ENCODE measurements at regions not wholly inside any gene's neighbourhood (a gene's known extent, or its start where the extent isn't known, plus 50 kb on each side); places are given as distances from the start of the nearest gene placed in this dataset.

DNA sequence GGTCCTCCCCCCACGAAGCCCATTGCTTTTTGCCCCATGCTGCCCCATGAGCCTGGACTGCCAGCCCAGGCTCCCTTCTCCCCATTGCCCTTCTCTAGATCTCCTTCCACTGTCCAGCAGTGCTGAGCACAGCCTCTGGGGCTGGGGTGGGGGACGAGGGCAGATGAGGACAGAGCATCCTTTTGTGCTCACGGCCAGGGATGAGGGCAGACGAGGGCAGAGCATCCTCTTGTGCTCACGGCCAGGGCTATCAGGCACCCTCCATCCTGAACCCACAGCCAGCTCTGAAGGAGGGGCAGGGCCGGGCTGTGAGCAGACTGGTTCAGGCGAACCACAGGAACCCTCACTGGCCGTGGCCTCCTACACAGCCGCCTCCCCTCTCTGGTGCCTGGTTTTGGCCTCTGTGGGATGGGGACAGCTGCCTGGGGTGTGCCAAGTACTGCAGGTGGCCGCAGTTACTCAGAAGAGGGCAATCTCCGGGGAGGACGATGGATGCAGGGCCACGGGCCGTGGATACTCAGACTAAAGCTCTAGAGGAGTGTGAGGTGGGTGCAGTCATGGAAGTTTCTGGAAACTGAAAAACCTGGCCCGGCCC lies 1258.8 kb downstream of the BRD1 start:
- no peak overlapping the region for H3K4me3 ChIP-seq (ENCODE audit: low read length)
- H3K4me2 ChIP-seq (ENCODE audit: low read depth, low read length, poor library complexity, severe bottlenecking) = no peak overlapping the region
- no peak overlapping the region for H2AFZ ChIP-seq (ENCODE audit: low read length)
- H4K20me1 ChIP-seq (ENCODE audit: insufficient read depth, low read depth, low read length) = no peaks in the 10 kb centered on the region
- H3K79me2 ChIP-seq (ENCODE audit: low read length) = no peaks in the 10 kb centered on the region
- no peak for DNase-seq
- H3K4me1 ChIP-seq (ENCODE audit: low read length) = no peaks in the 10 kb centered on the region
- H3K9me2 ChIP-seq (replicated peaks; ENCODE audit: insufficient read depth, low read length) = no peaks in the 10 kb centered on the region
- no peaks in the 10 kb centered on the region for H3K27me3 ChIP-seq (ENCODE audit: low read length)
- no peaks in the 10 kb centered on the region for H3K36me3 ChIP-seq (ENCODE audit: insufficient read depth, low read length)
- H3K9me3 ChIP-seq (ENCODE audit: low read length) = peaks cover 6% of the 10 kb centered on the region
- no peak overlapping the region for H3K27ac ChIP-seq (ENCODE audit: low read length)
- H3K9ac ChIP-seq (ENCODE audit: low read length) = no peak overlapping the region

- no peaks in the 10 kb centered on the region for H3K36me3 ChIP-seq (ENCODE audit: insufficient read depth, low read length)
- H3K79me2 ChIP-seq (ENCODE audit: low read length) = no peaks in the 10 kb centered on the region
- H4K20me1 ChIP-seq (ENCODE audit: insufficient read depth, low read depth, low read length) = no peaks in the 10 kb centered on the region
- H3K9ac ChIP-seq (ENCODE audit: low read length) = no peak overlapping the region
- no peak overlapping the region for H3K4me2 ChIP-seq (ENCODE audit: low read depth, low read length, poor library complexity, severe bottlenecking)
- no peak overlapping the region for H3K27ac ChIP-seq (ENCODE audit: low read length)
- peaks cover 6% of the 10 kb centered on the region for H3K9me3 ChIP-seq (ENCODE audit: low read length)
- no peak overlapping the region for H3K4me3 ChIP-seq (ENCODE audit: low read length)
- H3K9me2 ChIP-seq (replicated peaks; ENCODE audit: insufficient read depth, low read length) = no peaks in the 10 kb centered on the region
- DNase-seq = no peak
- no peaks in the 10 kb centered on the region for H3K4me1 ChIP-seq (ENCODE audit: low read length)
- no peaks in the 10 kb centered on the region for H3K27me3 ChIP-seq (ENCODE audit: low read length)
- no peak overlapping the region for H2AFZ ChIP-seq (ENCODE audit: low read length)
Measured at GRCh38 chr22:48567213-48567975, 1260.3 kb downstream of the BRD1 start.

GRCh38 chr22:48566741-48567140 lies 1260.9 kb downstream of the BRD1 start:
- DNase-seq = no peak
- Histone ChIP-seq H3K4me3 (ENCODE audit: low read length) (no peak overlapping the region), H4K20me1 (ENCODE audit: insufficient read depth, low read depth, low read length) (no peaks in the 10 kb centered on the region)

DNA sequence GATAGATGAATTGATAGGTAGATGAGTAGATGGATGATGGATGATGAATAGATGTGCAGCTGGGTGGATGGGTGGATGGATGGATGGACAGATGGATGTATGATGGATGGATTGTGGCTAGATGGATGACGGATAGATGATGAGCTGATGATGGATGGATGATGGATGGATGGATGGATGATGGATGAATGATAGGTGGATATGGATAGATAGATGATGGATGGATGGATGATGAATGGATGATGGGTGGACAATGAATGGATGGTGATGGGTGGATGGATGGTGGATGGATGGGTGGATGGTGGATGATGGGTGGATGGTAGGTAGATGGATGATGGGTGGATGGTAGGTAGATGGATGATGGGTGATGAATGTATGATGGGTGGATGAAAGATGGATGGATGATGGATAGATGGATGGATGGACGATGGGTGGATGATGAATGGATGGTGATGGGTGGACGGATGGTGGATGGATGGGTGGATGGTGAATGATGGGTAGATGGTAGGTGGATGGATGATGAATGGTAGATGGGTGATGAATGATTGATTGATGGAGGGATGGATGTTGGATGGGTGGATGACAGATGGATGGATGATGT lies 1261.7 kb downstream of the BRD1 start:
- H4K20me1 ChIP-seq (ENCODE audit: insufficient read depth, low read depth, low read length) = no peaks in the 10 kb centered on the region
- no peak overlapping the region for H3K27ac ChIP-seq (ENCODE audit: low read length)
- H3K27me3 ChIP-seq (ENCODE audit: low read length) = no peaks in the 10 kb centered on the region
- H3K79me2 ChIP-seq (ENCODE audit: low read length) = no peaks in the 10 kb centered on the region
- no peak overlapping the region for H3K4me3 ChIP-seq (ENCODE audit: low read length)
- no peak overlapping the region for H2AFZ ChIP-seq (ENCODE audit: low read length)
- DNase-seq = no peak
- H3K4me2 ChIP-seq (ENCODE audit: low read depth, low read length, poor library complexity, severe bottlenecking) = no peak overlapping the region
- no peak overlapping the region for H3K9ac ChIP-seq (ENCODE audit: low read length)
- no peaks in the 10 kb centered on the region for H3K36me3 ChIP-seq (ENCODE audit: insufficient read depth, low read length)
- peaks cover 6% of the 10 kb centered on the region for H3K9me3 ChIP-seq (ENCODE audit: low read length)
- H3K4me1 ChIP-seq (ENCODE audit: low read length) = no peaks in the 10 kb centered on the region
- no peaks in the 10 kb centered on the region for H3K9me2 ChIP-seq (replicated peaks; ENCODE audit: insufficient read depth, low read length)

More at GRCh38 chr22:48566741-48567140, 1260.9 kb downstream of the BRD1 start:
- H3K9ac ChIP-seq (ENCODE audit: low read length) = no peak overlapping the region
- H3K79me2 ChIP-seq (ENCODE audit: low read length) = no peaks in the 10 kb centered on the region
- no peaks in the 10 kb centered on the region for H3K36me3 ChIP-seq (ENCODE audit: insufficient read depth, low read length)
- H3K9me2 ChIP-seq (replicated peaks; ENCODE audit: insufficient read depth, low read length) = no peaks in the 10 kb centered on the region
- no peak overlapping the region for H3K4me2 ChIP-seq (ENCODE audit: low read depth, low read length, poor library complexity, severe bottlenecking)
- H3K27me3 ChIP-seq (ENCODE audit: low read length) = no peaks in the 10 kb centered on the region
- no peak overlapping the region for H2AFZ ChIP-seq (ENCODE audit: low read length)
- no peak overlapping the region for H3K27ac ChIP-seq (ENCODE audit: low read length)
- peaks cover 6% of the 10 kb centered on the region for H3K9me3 ChIP-seq (ENCODE audit: low read length)
- no peaks in the 10 kb centered on the region for H3K4me1 ChIP-seq (ENCODE audit: low read length)

- Histone ChIP-seq H3K27me3 (ENCODE audit: low read length) (no peaks in the 10 kb centered on the region), H3K4me1 (ENCODE audit: low read length) (no peaks in the 10 kb centered on the region), H3K79me2 (ENCODE audit: low read length) (no peaks in the 10 kb centered on the region), H3K9me3 (ENCODE audit: low read length) (no peaks in the 10 kb centered on the region), H3K36me3 (ENCODE audit: insufficient read depth, low read length) (no peaks in the 10 kb centered on the region), H2AFZ (ENCODE audit: low read length) (no peak overlapping the region), H3K27ac (ENCODE audit: low read length) (no peak overlapping the region), H3K4me2 (ENCODE audit: low read depth, low read length, poor library complexity, severe bottlenecking) (no peak overlapping the region), H3K4me3 (ENCODE audit: low read length) (no peak overlapping the region), H3K9ac (ENCODE audit: low read length) (no peak overlapping the region), H4K20me1 (ENCODE audit: insufficient read depth, low read depth, low read length) (no peaks in the 10 kb centered on the region), H3K9me2 (replicated peaks; ENCODE audit: insufficient read depth, low read length) (no peaks in the 10 kb centered on the region)
- no peak for DNase-seq
Measured at GRCh38 chr22:48564995-48565394, 1262.7 kb downstream of the BRD1 start.

GRCh38 chr22:48563966-48564330 lies 1263.7 kb downstream of the BRD1 start:
- Histone ChIP-seq H3K9me2 (replicated peaks; ENCODE audit: insufficient read depth, low read length) (no peaks in the 10 kb centered on the region), H3K4me3 (ENCODE audit: low read length) (no peak overlapping the region), H3K79me2 (ENCODE audit: low read length) (no peaks in the 10 kb centered on the region), H3K9me3 (ENCODE audit: low read length) (no peaks in the 10 kb centered on the region), H4K20me1 (ENCODE audit: insufficient read depth, low read depth, low read length) (no peaks in the 10 kb centered on the region), H3K4me1 (ENCODE audit: low read length) (no peaks in the 10 kb centered on the region), H3K4me2 (ENCODE audit: low read depth, low read length, poor library complexity, severe bottlenecking) (no peak overlapping the region), H3K27ac (ENCODE audit: low read length) (no peak overlapping the region), H3K36me3 (ENCODE audit: insufficient read depth, low read length) (no peaks in the 10 kb centered on the region), H3K27me3 (ENCODE audit: low read length) (no peaks in the 10 kb centered on the region), H3K9ac (ENCODE audit: low read length) (no peak overlapping the region), H2AFZ (ENCODE audit: low read length) (no peak overlapping the region)
- no peak for DNase-seq

DNA sequence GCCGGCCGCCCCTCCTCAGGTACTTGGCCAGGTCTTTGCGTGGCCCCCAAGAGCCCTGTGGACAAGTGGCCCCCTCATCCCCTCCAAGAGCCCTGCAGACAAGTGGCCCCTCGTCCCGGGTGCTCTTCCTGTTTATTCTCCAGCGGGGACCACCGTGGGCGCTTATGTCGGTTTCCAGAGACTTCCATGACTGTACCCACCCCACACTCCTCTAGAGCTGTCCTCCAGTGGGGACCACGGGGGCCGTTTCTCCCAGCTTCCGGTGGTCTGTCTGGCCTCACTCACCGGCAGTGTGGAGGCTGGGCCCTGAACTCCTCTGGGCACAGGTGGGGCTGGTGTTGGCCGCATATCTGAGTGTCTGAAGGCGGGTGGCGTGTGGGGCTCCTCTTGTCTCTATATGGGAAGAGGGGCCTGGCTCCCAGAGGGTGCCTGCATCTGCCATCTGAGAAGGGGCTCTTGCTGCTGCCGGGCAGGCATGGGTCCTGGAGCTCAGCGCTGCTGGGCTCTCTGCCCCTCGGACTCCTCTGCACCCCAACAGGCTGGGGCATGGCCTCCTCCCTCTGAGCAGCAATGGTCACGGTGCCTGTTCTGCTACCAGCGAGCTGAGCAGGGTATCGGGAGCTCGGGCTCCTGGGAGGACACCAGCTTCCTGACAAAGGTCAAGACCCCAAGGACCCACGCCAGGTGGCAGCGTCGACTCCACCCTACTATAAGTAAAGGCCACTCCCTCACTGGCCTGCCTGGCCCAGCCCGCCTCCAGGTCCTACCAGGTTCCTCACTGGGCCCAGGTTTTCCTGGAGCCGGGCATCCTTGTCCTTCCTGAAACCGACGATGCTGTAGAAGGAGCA lies 1264.3 kb downstream of the BRD1 start:
- DNase-seq = no peak

GRCh38 chr22:48561676-48562075 lies 1266.0 kb downstream of the BRD1 start:
- DNase-seq = no peak
- Histone ChIP-seq H3K27ac (ENCODE audit: low read length) (no peak overlapping the region), H3K4me2 (ENCODE audit: low read depth, low read length, poor library complexity, severe bottlenecking) (no peak overlapping the region), H3K79me2 (ENCODE audit: low read length) (no peaks in the 10 kb centered on the region), H3K4me1 (ENCODE audit: low read length) (no peaks in the 10 kb centered on the region), H3K9ac (ENCODE audit: low read length) (no peak overlapping the region), H3K4me3 (ENCODE audit: low read length) (no peak overlapping the region), H2AFZ (ENCODE audit: low read length) (no peak overlapping the region), H3K9me3 (ENCODE audit: low read length) (no peaks in the 10 kb centered on the region), H3K9me2 (replicated peaks; ENCODE audit: insufficient read depth, low read length) (no peaks in the 10 kb centered on the region), H3K36me3 (ENCODE audit: insufficient read depth, low read length) (no peaks in the 10 kb centered on the region), H3K27me3 (ENCODE audit: low read length) (no peaks in the 10 kb centered on the region), H4K20me1 (ENCODE audit: insufficient read depth, low read depth, low read length) (no peaks in the 10 kb centered on the region)

More for the DNA sequence above, 1264.3 kb downstream of the BRD1 start:
- H4K20me1 ChIP-seq (ENCODE audit: insufficient read depth, low read depth, low read length) = no peaks in the 10 kb centered on the region
- H3K79me2 ChIP-seq (ENCODE audit: low read length) = no peaks in the 10 kb centered on the region
- no peaks in the 10 kb centered on the region for H3K36me3 ChIP-seq (ENCODE audit: insufficient read depth, low read length)
- H2AFZ ChIP-seq (ENCODE audit: low read length) = no peak overlapping the region
- H3K4me2 ChIP-seq (ENCODE audit: low read depth, low read length, poor library complexity, severe bottlenecking) = no peak overlapping the region
- H3K9me3 ChIP-seq (ENCODE audit: low read length) = no peaks in the 10 kb centered on the region
- H3K4me1 ChIP-seq (ENCODE audit: low read length) = no peaks in the 10 kb centered on the region
- H3K27ac ChIP-seq (ENCODE audit: low read length) = no peak overlapping the region
- no peaks in the 10 kb centered on the region for H3K9me2 ChIP-seq (replicated peaks; ENCODE audit: insufficient read depth, low read length)
- no peaks in the 10 kb centered on the region for H3K27me3 ChIP-seq (ENCODE audit: low read length)
- H3K9ac ChIP-seq (ENCODE audit: low read length) = no peak overlapping the region
- H3K4me3 ChIP-seq (ENCODE audit: low read length) = no peak overlapping the region

All from Karpas-422 (cell line).